Cardiac fibroblast (primary cell): ENCODE measurements at regions not wholly inside any gene's neighbourhood (a gene's known extent, or its start where the extent isn't known, plus 50 kb on each side); places are given as distances from the start of the nearest gene placed in this dataset.

ENCODE experiments used
- DNase-seq, 2 donors: peaks; one replicate each; pipeline versions ENCODE4 v3.0.0 to v3.0.0-alpha.2; 2010; ENCODE audit warnings: low read depth in 2 of 2
- H3K4me3 ChIP-seq, 2 donors: replicated peaks in 1 of 2; 1 replicate in 1 of 2; 2 replicates in 1 of 2; pipeline ENCODE4 v1.5.1; 2011; ENCODE audit warnings: low read depth in 2 of 2, low read length in 2 of 2, mild to moderate bottlenecking in 2 of 2, moderate library complexity in 1 of 2
- CTCF ChIP-seq: IDR thresholded peaks from one replicate; pipeline ENCODE4 v1.5.1; 2011; ENCODE audit warnings: low read depth, mild to moderate bottlenecking, low read length, inconsistent platforms

GRCh38 chr13:66207610-66208009 lies 1022.5 kb downstream of the PCDH9 start:
- DNase-seq: no peak
- no peak overlapping the region for H3K4me3 ChIP-seq

DNA sequence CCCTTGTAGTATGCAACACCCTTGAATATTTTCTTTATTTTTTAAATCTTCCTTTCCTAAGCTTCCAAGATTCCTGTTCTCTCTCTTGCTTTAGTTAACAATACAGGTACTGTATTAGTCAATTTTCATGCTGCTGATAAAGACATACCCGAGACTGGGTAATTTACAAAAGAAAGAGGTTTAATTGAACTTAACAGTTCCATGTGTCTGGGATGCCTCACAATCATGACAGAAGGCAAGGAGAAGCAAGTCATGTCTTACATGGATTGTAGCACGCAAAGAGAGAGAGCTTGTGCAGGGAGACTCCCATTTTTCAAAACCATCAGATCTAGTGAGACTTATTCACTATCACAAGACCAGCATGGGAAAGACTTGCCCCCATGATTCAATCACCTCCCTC lies 1024.3 kb downstream of the PCDH9 start:
- no peak overlapping the region for H3K4me3 ChIP-seq
- no peak for TF ChIP-seq CTCF
- DNase-seq: no peak

More at GRCh38 chr13:66207610-66208009, 1022.5 kb downstream of the PCDH9 start:
- no peak for TF ChIP-seq CTCF

DNA sequence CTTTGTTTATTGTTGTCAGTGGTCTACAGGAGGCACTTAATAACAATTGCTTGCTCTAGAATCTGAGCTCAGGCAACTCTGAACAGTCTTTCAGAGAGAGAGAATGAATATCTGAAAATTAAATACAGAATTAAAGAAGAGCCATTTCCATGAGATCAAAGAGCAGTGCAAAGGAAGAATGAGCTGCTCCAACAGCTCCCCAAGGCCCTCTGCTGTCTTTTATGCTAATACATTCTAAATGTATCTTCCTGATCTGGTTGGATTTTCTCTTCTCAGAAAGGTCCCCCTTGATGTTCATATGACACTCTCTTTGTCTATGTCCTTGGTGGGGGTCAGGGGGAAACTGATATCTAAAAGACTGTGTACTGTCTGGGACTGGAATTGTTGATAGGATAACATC lies 1029.6 kb downstream of the PCDH9 start:
- TF ChIP-seq CTCF: peak; percentile 6
- peak in 1 of 2 donors; percentile 33 for DNase-seq
- H3K4me3 ChIP-seq: no peak overlapping the region

- TF ChIP-seq CTCF: no peak
- DNase-seq: no peak
- H3K4me3 ChIP-seq: no peak overlapping the region
Observed at GRCh38 chr13:66195238-66195637, 1034.9 kb downstream of the PCDH9 start.

DNA sequence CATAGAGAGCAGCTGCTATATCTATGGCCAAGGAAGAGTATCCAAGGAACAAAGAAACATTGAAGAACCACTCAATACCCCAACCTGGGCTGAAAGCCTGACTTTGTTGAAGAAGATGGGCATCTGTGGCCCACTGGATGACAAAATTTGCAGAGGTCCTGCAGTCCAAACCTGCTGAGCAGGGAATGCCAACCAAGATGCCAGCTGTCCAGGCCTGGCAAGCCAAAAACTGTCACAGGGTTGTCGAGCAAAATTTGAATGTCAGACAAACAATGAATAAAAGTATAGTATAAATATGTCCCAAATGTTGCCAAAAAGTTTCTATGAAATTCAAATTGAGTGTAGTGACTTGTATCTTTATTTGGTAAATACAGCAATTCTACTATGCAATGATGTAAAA lies 1040.2 kb downstream of the PCDH9 start:
- no peak for DNase-seq
- no peak overlapping the region for H3K4me3 ChIP-seq
- no peak for TF ChIP-seq CTCF

DNA sequence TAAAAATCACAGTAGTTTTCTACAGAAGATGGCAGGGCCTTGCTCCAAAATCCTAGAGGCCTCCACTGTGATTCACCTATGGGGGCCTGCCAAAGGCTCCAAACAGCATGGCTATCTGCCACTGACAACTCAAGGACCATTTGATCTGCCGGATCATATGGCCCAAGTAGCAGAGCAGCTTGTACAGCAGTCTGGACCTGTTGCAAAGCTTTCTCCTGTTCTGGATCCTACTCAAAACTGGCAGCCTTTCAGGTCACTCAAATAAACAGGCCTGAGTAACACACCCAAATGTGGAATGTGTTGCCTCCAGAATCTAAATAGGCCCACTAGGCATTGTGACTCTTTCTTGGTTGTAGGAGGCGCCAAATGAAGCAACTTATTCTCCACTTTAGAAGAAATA lies 1049.3 kb downstream of the PCDH9 start:
- peak in 1 of 2 donors; percentile 2 for DNase-seq
- TF ChIP-seq CTCF: no peak
- no peak overlapping the region for H3K4me3 ChIP-seq

DNA sequence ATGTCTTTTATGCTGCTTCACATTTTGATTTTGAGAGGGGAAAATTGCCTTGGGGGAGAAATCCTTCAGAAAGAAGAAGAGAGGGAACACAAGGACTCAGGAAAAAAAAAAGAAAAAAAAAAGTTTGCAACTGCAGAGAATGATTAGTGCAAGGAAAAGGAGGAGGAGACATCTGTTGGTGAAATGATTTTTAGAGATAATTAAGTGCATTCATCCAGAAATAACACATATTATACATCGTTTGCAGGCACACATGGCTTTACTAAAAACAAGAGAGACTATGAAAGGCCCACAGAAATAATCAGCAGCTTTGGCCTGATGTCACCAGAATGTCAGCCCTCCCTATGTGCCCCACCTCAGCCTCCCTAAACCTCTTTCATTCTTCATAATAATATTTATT lies 1058.2 kb downstream of the PCDH9 start:
- no peak overlapping the region for H3K4me3 ChIP-seq
- no peak for DNase-seq
- TF ChIP-seq CTCF: no peak
